IMR-90 (cell line): ENCODE measurements at regions not wholly inside any gene's neighbourhood (a gene's known extent, or its start where the extent isn't known, plus 50 kb on each side); places are given as distances from the start of the nearest gene placed in this dataset.

Source experiments
- ATAC-seq: fragments of 200-7000 bp; cut with Tn5 transposase; 2 replicates; pipeline ENCODE4 v1.9.1; 2020; ENCODE audit warnings: low read depth, mild to moderate bottlenecking, moderate library complexity
- BruUV-seq: library from RNA; stranded (reverse); fragments of 400-500 nt; replicated peaks from 2 replicates; lab custom pipeline; 2021; lab: Mats Ljungman, UMichigan
- CTCF ChIA-PET: fragments of 300-600 bp; formaldehyde crosslinking; extraction: SDS; loops from one replicate; lab custom pipeline; 2021; ENCODE audit warnings: antibody characterized with exemption; lab: Yijun Ruan, JAX
- POLR2A ChIA-PET: fragments of 300-600 bp; sonication (Branson Sonifier 250); formaldehyde crosslinking; loops from one replicate; lab custom pipeline; 2022; ENCODE audit warnings: antibody characterized with exemption; ENCODE audit not compliant: unreplicated experiment; lab: Charles Lee
- DNase-seq: peaks from one replicate; pipeline ENCODE4 v3.0.0; 2013
- H2AFZ ChIP-seq: replicated peaks from 2 replicates; pipeline ENCODE3; 2013; ENCODE audit warnings: low read length, mild to moderate bottlenecking; ENCODE audit not compliant: poor library complexity
- H2AK5ac ChIP-seq: 2 replicates; pipeline ENCODE4 v1.6.1; 2013; ENCODE audit warnings: low read depth, low read length, inconsistent platforms
- H2AK9ac ChIP-seq: replicated peaks from 2 replicates; pipeline ENCODE3; 2013; ENCODE audit warnings: mild to moderate bottlenecking, low read depth, low read length, moderate library complexity; ENCODE audit not compliant: poor library complexity
- H2BK120ac ChIP-seq: 2 replicates; pipeline ENCODE4 v1.6.1; 2013; ENCODE audit warnings: low read depth, low read length, inconsistent platforms
- H2BK15ac ChIP-seq: 3 replicates; pipeline ENCODE4 v1.6.1; 2013; ENCODE audit warnings: low read depth, low read length, inconsistent platforms
- H2BK20ac ChIP-seq: 2 replicates; pipeline ENCODE4 v1.6.1; 2013; ENCODE audit warnings: low read depth, mild to moderate bottlenecking, inconsistent platforms, low read length, moderate library complexity
- H2BK5ac ChIP-seq: 2 replicates; pipeline ENCODE4 v1.6.1; 2013; ENCODE audit warnings: mild to moderate bottlenecking, low read depth, low read length, inconsistent platforms; ENCODE audit not compliant: poor library complexity, severe bottlenecking
- H3K14ac ChIP-seq: replicated peaks from 2 replicates; pipeline ENCODE4 v1.6.1; 2013; ENCODE audit warnings: low read depth, low read length, inconsistent platforms
- H3K18ac ChIP-seq: 2 replicates; pipeline ENCODE4 v1.6.1; 2013; ENCODE audit warnings: low read depth, low read length, control low read depth
- H3K23ac ChIP-seq: 2 replicates; pipeline ENCODE4 v1.6.1; 2013; ENCODE audit warnings: low read depth, low read length, inconsistent platforms
- H3K27ac ChIP-seq: 2 replicates; pipeline ENCODE4 v1.5.1; 2013; ENCODE audit warnings: mild to moderate bottlenecking, control low read depth, low read length; ENCODE audit not compliant: insufficient read depth
- H3K27me3 ChIP-seq: 2 replicates; pipeline ENCODE4 v1.6.1; 2013; ENCODE audit warnings: low read length; ENCODE audit not compliant: control insufficient read depth, insufficient read depth
- H3K36me3 ChIP-seq: 2 replicates; pipeline ENCODE4 v1.6.1; 2013; ENCODE audit warnings: low read length, mixed read lengths; ENCODE audit not compliant: control insufficient read depth, insufficient read depth
- H3K4ac ChIP-seq: 2 replicates; pipeline ENCODE4 v1.6.1; 2013; ENCODE audit warnings: low read depth, low read length, inconsistent platforms
- H3K4me1 ChIP-seq: 2 replicates; pipeline ENCODE4 v1.6.1; 2013; ENCODE audit warnings: low read length, mixed read lengths; ENCODE audit not compliant: control insufficient read depth, insufficient read depth
- H3K4me2 ChIP-seq: 2 replicates; pipeline ENCODE4 v1.6.1; 2013; ENCODE audit warnings: low read depth, mild to moderate bottlenecking, control low read depth, low read length, moderate library complexity
- H3K4me3 ChIP-seq: 2 replicates; pipeline ENCODE4 v1.5.1; 2013; ENCODE audit warnings: low read depth, mild to moderate bottlenecking, control low read depth, low read length, moderate library complexity; ENCODE audit not compliant: insufficient read depth
- H3K56ac ChIP-seq: 2 replicates; pipeline ENCODE4 v1.6.1; 2013; ENCODE audit warnings: low read length, inconsistent platforms; ENCODE audit not compliant: insufficient read depth; ENCODE audit errors: extremely low read depth
- H3K79me1 ChIP-seq, 2 experiments: 2 replicates each; pipeline ENCODE4 v1.6.1; 2013; ENCODE audit warnings: low read length in 2 of 2, inconsistent platforms in 1 of 2, low read depth in 1 of 2
- H3K9ac ChIP-seq: 2 replicates; pipeline ENCODE4 v1.6.1; 2013; ENCODE audit warnings: low read depth, low read length, control low read depth
- H3K9me1 ChIP-seq: 2 replicates; pipeline ENCODE4 v1.6.1; 2013; ENCODE audit warnings: low read length, inconsistent platforms; ENCODE audit not compliant: insufficient read depth
- H3K9me3 ChIP-seq: 2 replicates; pipeline ENCODE4 v1.6.1; 2013; ENCODE audit warnings: low read length; ENCODE audit not compliant: control insufficient read depth, insufficient read depth
- H4K20me1 ChIP-seq: 2 replicates; pipeline ENCODE4 v1.6.1; 2013; ENCODE audit warnings: low read length, inconsistent platforms; ENCODE audit not compliant: insufficient read depth
- H4K5ac ChIP-seq: 2 replicates; pipeline ENCODE4 v1.6.1; 2013; ENCODE audit warnings: mild to moderate bottlenecking, low read depth, low read length, control low read depth
- H4K8ac ChIP-seq, 2 experiments: 2 replicates each; pipeline ENCODE4 v1.6.1; 2013; ENCODE audit warnings: low read depth in 2 of 2, low read length in 2 of 2, control low read depth in 1 of 2, inconsistent platforms in 1 of 2
- H4K91ac ChIP-seq: 2 replicates; pipeline ENCODE4 v1.6.1; 2013; ENCODE audit warnings: low read depth, low read length, inconsistent platforms; ENCODE audit not compliant: insufficient read depth
- CHD1 ChIP-seq: IDR thresholded peaks from 2 replicates; pipeline ENCODE4 v1.6.1; 2012; ENCODE audit warnings: low read depth, low read length, improper control_type of control experiment
- ELK1 ChIP-seq: fragments of 150-350 bp; IDR thresholded peaks from 2 replicates; pipeline ENCODE4 v1.6.1; 2016; ENCODE audit warnings: low read depth, mild to moderate bottlenecking, low read length, moderate library complexity, borderline replicate concordance
- MAZ ChIP-seq: IDR thresholded peaks from 2 replicates; pipeline ENCODE4 v1.6.1; 2012; ENCODE audit warnings: low read depth, mild to moderate bottlenecking, low read length, improper control_type of control experiment, moderate library complexity, borderline replicate concordance
- MXI1 ChIP-seq: IDR thresholded peaks from 2 replicates; pipeline ENCODE4 v1.6.1; 2012; ENCODE audit warnings: low read depth, mild to moderate bottlenecking, low read length, moderate library complexity, borderline replicate concordance
- POLR2A ChIP-seq: IDR thresholded peaks from 2 replicates; pipeline ENCODE4 v1.6.1; 2012; ENCODE audit warnings: mild to moderate bottlenecking, low read depth, low read length
- RCOR1 ChIP-seq: IDR thresholded peaks from 2 replicates; pipeline ENCODE4 v1.6.1; 2012; ENCODE audit warnings: mild to moderate bottlenecking, low read length, improper control_type of control experiment; ENCODE audit not compliant: insufficient replicate concordance
- USF2 ChIP-seq: fragments of 150-350 bp; IDR thresholded peaks from 2 replicates; pipeline ENCODE4 v1.6.1; 2017; ENCODE audit warnings: mild to moderate bottlenecking, antibody characterized with exemption, low read length, low read depth
- WGBS, 2 experiments: methylation state at CpG; one replicate each; pipeline versions ENCODE4 v1.1.5 to v1.1.7; 2013; ENCODE audit warnings: missing lambda C conversion rate in 2 of 2; ENCODE audit not compliant: insufficient read length in 1 of 2; ENCODE audit errors: extremely low coverage in 2 of 2; 5-methylcytosine and 5-hydroxymethylcytosine counted together
- dilution Hi-C: fragments of 300-500 bp; cut with HindIII; formaldehyde crosslinking; loops from one replicate; pipeline ENCODE4 v1.14.3; 2018; ENCODE audit warnings: low sequenced_read_pairs; ENCODE audit not compliant: unreplicated experiment
- in situ Hi-C: fragments of 300-500 bp; cut with MboI; formaldehyde crosslinking; loops from 3 replicates; pipeline ENCODE4 v1.14.3; 2019; ENCODE audit warnings: low sequenced_read_pairs, inconsistent platforms, mixed read lengths
- intact Hi-C: fragments of 100-400 bp; cut with micrococcal nuclease; formaldehyde crosslinking; loops from 2 replicates; pipeline ENCODE4 v1.10.0; 2022

- no peak overlapping the region for H2AK5ac ChIP-seq
- no peak overlapping the region for H3K4me3 ChIP-seq
- no peak overlapping the region for H3K27ac ChIP-seq
- no peak overlapping the region for H4K5ac ChIP-seq
- H3K14ac ChIP-seq = no peak overlapping the region
- H3K56ac ChIP-seq = no peak overlapping the region
- intact Hi-C loops (no loop called here), dilution Hi-C loops (no loop called here), in situ Hi-C loops (no loop called here)
- no peaks in the 10 kb centered on the region for H3K4me1 ChIP-seq
- H3K9ac ChIP-seq = no peak overlapping the region
- WGBS, 2 experiments = no CpG with 5 or more reads among the region's 2 CpGs
- no peak overlapping the region for H2BK5ac ChIP-seq
- no peak overlapping the region for H2BK120ac ChIP-seq
- H3K36me3 ChIP-seq = no peaks in the 10 kb centered on the region
- no peak overlapping the region for H3K18ac ChIP-seq
- no peak overlapping the region for H2BK15ac ChIP-seq
- no peak overlapping the region for H3K4me2 ChIP-seq
- no peaks in the 10 kb centered on the region for H3K9me3 ChIP-seq
- no peak overlapping the region for H2AFZ ChIP-seq
- no peaks in the 10 kb centered on the region for H3K9me1 ChIP-seq
- H2AK9ac ChIP-seq = no peak overlapping the region
- ChIA-PET CTCF (no interaction called here), POLR2A (no interaction called here)
- no TSS peak for BruUV-seq
- H3K27me3 ChIP-seq = peaks cover 2% of the 10 kb centered on the region; the same call in 1 of the 2 replicates
- H4K8ac ChIP-seq = no peak overlapping the region
- H3K4ac ChIP-seq = no peak overlapping the region
- ATAC-seq = no peak
- H2BK20ac ChIP-seq = no peak overlapping the region
- TF ChIP-seq MXI1 (no peak), CHD1 (no peak), ELK1 (no peak), MAZ (no peak), RCOR1 (no peak), POLR2A (no peak), USF2 (no peak)
- no peak overlapping the region for H3K23ac ChIP-seq
- no peak for DNase-seq
- no peaks in the 10 kb centered on the region for H3K79me1 ChIP-seq
- H4K91ac ChIP-seq = no peak overlapping the region
- no peaks in the 10 kb centered on the region for H4K20me1 ChIP-seq
These were observed 559.9 kb downstream of the TLE4 start for GRCh38 chr9:80131627-80132026.
